Panc1 (cell line): ENCODE measurements at regions not wholly inside any gene's neighbourhood (a gene's known extent, or its start where the extent isn't known, plus 50 kb on each side); places are given as distances from the start of the nearest gene placed in this dataset.

Experiments used
- ATAC-seq: fragments of 200-7000 bp; cut with Tn5 transposase; 2 replicates; pipeline ENCODE4 v1.9.1; 2020; ENCODE audit warnings: mild to moderate bottlenecking, moderate library complexity
- BruUV-seq: library from RNA; stranded (reverse); fragments of 400-500 nt; replicated peaks from 2 replicates; lab custom pipeline; 2021; lab: Mats Ljungman, UMichigan
- CTCF ChIA-PET: fragments of 300-600 bp; sonication (Branson Sonifier 250); formaldehyde crosslinking; loops from one replicate; lab custom pipeline; 2022; ENCODE audit warnings: antibody characterized with exemption; lab: Charles Lee
- POLR2A ChIA-PET: fragments of 300-600 bp; sonication (Branson Sonifier 250); formaldehyde crosslinking; loops from one replicate; lab custom pipeline; 2022; ENCODE audit warnings: antibody characterized with exemption; lab: Charles Lee
- DNase-seq: peaks from one replicate; pipeline ENCODE4 v3.0.0-alpha.2; 2010; ENCODE audit warnings: low read depth, low spot score
- H3K27ac ChIP-seq: 2 replicates; pipeline ENCODE4 v1.5.1; 2011; ENCODE audit warnings: mild to moderate bottlenecking, low read length, inconsistent platforms
- H3K27me3 ChIP-seq: fragments of 200-500 bp; sonication (Bioruptor generic); 2 replicates; pipeline ENCODE4 v1.6.0; 2014; ENCODE audit warnings: low read length, inconsistent platforms; ENCODE audit not compliant: control insufficient read depth, insufficient read depth
- H3K36me3 ChIP-seq: fragments of 200-500 bp; sonication (Bioruptor generic); 2 replicates; pipeline ENCODE4 v1.5.1; 2014; ENCODE audit warnings: inconsistent platforms, mild to moderate bottlenecking, low read length, moderate library complexity; ENCODE audit not compliant: control insufficient read depth, insufficient read depth
- H3K4me1 ChIP-seq: 2 replicates; pipeline ENCODE4 v1.5.1; 2011; ENCODE audit warnings: inconsistent platforms, mild to moderate bottlenecking, low read length, moderate library complexity; ENCODE audit not compliant: control insufficient read depth, insufficient read depth
- H3K4me3 ChIP-seq, 2 experiments: 2 replicates each; pipeline ENCODE4 v1.5.1; 2011 to 2012; ENCODE audit warnings: low read depth in 2 of 2, low read length in 2 of 2, mild to moderate bottlenecking in 2 of 2, inconsistent platforms in 1 of 2, moderate library complexity in 1 of 2
- H3K9me3 ChIP-seq: fragments of 200-500 bp; sonication (Bioruptor generic); 2 replicates; pipeline ENCODE4 v1.5.1; 2014; ENCODE audit warnings: low read depth, mild to moderate bottlenecking, inconsistent platforms, low read length, moderate library complexity; ENCODE audit not compliant: control insufficient read depth, insufficient read depth
- CTCF ChIP-seq: fragments of 450-650 bp; IDR thresholded peaks from 2 replicates; pipeline ENCODE4 v1.5.1; 2017; ENCODE audit warnings: mild to moderate bottlenecking
- POLR2AphosphoS5 ChIP-seq: IDR thresholded peaks from 2 replicates; pipeline ENCODE4 v1.6.1; 2012; ENCODE audit warnings: mild to moderate bottlenecking, low read depth, low read length, moderate library complexity
- REST ChIP-seq, 2 experiments: IDR thresholded peaks; 2 replicates each; pipeline ENCODE4 v1.6.1; 2011 to 2012; ENCODE audit warnings: low read depth in 2 of 2, control low read depth in 1 of 2, low read length in 1 of 2, mild to moderate bottlenecking in 1 of 2, moderate library complexity in 1 of 2; ENCODE audit not compliant: insufficient read depth in 1 of 2
- SIN3A ChIP-seq: IDR thresholded peaks from 2 replicates; pipeline ENCODE4 v1.6.1; 2012; ENCODE audit warnings: low read depth, mild to moderate bottlenecking, low read length, moderate library complexity, borderline replicate concordance; ENCODE audit not compliant: insufficient read depth
- TCF7L2 ChIP-seq: IDR thresholded peaks from 2 replicates; pipeline ENCODE4 v1.6.1; 2011; ENCODE audit warnings: mild to moderate bottlenecking, low read depth, low read length, inconsistent platforms
- in situ Hi-C: cut with HindIII; loops from 2 replicates; pipeline ENCODE4 v1.10.0; 2016; ENCODE audit warnings: low sequenced_read_pairs, low pct_unique_long_range_greater_than_20kb
- intact Hi-C: fragments of 100-400 bp; cut with micrococcal nuclease; formaldehyde crosslinking; loops from one replicate; pipeline ENCODE4 v1.10.0; 2022; ENCODE audit not compliant: unreplicated experiment

- no peaks in the 10 kb centered on the region for H3K9me3 ChIP-seq
- DNase-seq, result no peak
- ATAC-seq, result no peak
- H3K27ac ChIP-seq, result no peak overlapping the region
- H3K27me3 ChIP-seq, result no peaks in the 10 kb centered on the region
- H3K4me1 ChIP-seq, result no peaks in the 10 kb centered on the region
- no peak overlapping the region for H3K4me3 ChIP-seq
- ChIA-PET CTCF (no interaction called here), POLR2A (no interaction called here)
- H3K36me3 ChIP-seq, result no peaks in the 10 kb centered on the region
- BruUV-seq, result no TSS peak
- TF ChIP-seq REST (IDR thresholded peaks at IDR 0.05; ENCODE audit: insufficient read depth in 1 of 2, low read depth in 2 of 2, low read length in 1 of 2), result no peak
- intact Hi-C loops (no loop called here), in situ Hi-C loops (no loop called here)
Observed at GRCh38 chr4:138572007-138572406, 329.9 kb upstream of the SLC7A11 start.

- intact Hi-C loops, result no loop called here
- ChIA-PET POLR2A (no interaction called here), CTCF (no interaction called here)
- Histone ChIP-seq H3K9me3 (no peaks in the 10 kb centered on the region), H3K4me1 (no peaks in the 10 kb centered on the region), H3K36me3 (no peaks in the 10 kb centered on the region), H3K27me3 (no peaks in the 10 kb centered on the region), H3K27ac (no peak overlapping the region), H3K4me3 (no peak overlapping the region)
- no peak for ATAC-seq
- BruUV-seq, result no TSS peak
- TF ChIP-seq POLR2AphosphoS5 (no peak), REST (IDR thresholded peaks at IDR 0.05; ENCODE audit: insufficient read depth in 1 of 2, low read depth in 2 of 2, low read length in 1 of 2) (no peak), SIN3A (no peak), TCF7L2 (no peak), CTCF (no peak)
- in situ Hi-C loops, result no loop called here
- no peak for DNase-seq
Observed at GRCh38 chr4:138567696-138568095, 325.5 kb upstream of the SLC7A11 start.
